Cardiac muscle cell (in vitro differentiated cells and primary cell): ENCODE measurements at regions not wholly inside any gene's neighbourhood (a gene's known extent, or its start where the extent isn't known, plus 50 kb on each side); places are given as distances from the start of the nearest gene placed in this dataset.

Experiments used
- DNase-seq, 2 donors: peaks; one replicate each; pipeline versions ENCODE4 v3.0.0 to v3.0.0-alpha.2; 2010 to 2017; ENCODE audit warnings: low read depth in 1 of 2, low spot score in 1 of 2
- H3K27ac ChIP-seq: fragments of 200-600 bp; sonication (generic); 2 replicates; pipeline ENCODE4 v1.5.1; 2016
- H3K27me3 ChIP-seq: fragments of 200-600 bp; sonication (generic); 2 replicates; pipeline ENCODE4 v1.6.0; 2016; ENCODE audit warnings: control low read depth
- H3K36me3 ChIP-seq: fragments of 200-600 bp; sonication (generic); 2 replicates; pipeline ENCODE4 v1.5.1; 2016; ENCODE audit warnings: control low read depth
- H3K4me1 ChIP-seq: fragments of 200-600 bp; sonication (generic); 2 replicates; pipeline ENCODE4 v1.8.1; 2017; ENCODE audit warnings: low read depth, mild to moderate bottlenecking, mixed run types
- H3K4me3 ChIP-seq: fragments of 200-600 bp; sonication (generic); 2 replicates; pipeline ENCODE4 v1.5.1; 2016; ENCODE audit warnings: mild to moderate bottlenecking
- H3K9me3 ChIP-seq: fragments of 200-600 bp; sonication (generic); 2 replicates; pipeline ENCODE4 v1.5.1; 2017; ENCODE audit warnings: low read depth, mild to moderate bottlenecking, control low read depth
- CTCF ChIP-seq: IDR thresholded peaks from 2 replicates; pipeline ENCODE4 v1.5.1; 2012; ENCODE audit warnings: low read depth, mild to moderate bottlenecking, low read length

GRCh38 chr5:42960506-42960905, 79.6 kb downstream of the ANXA2R start:
- H3K27ac ChIP-seq = no peak overlapping the region
- H3K36me3 ChIP-seq = no peaks in the 10 kb centered on the region
- DNase-seq = no peak
- no peak for TF ChIP-seq CTCF
- H3K4me3 ChIP-seq = no peak overlapping the region
- no peaks in the 10 kb centered on the region for H3K9me3 ChIP-seq
- no peaks in the 10 kb centered on the region for H3K27me3 ChIP-seq
- no peaks in the 10 kb centered on the region for H3K4me1 ChIP-seq

GRCh38 chr5:42956551-42956950, 83.6 kb downstream of the ANXA2R start:
- no peak overlapping the region for H3K4me3 ChIP-seq
- no peak for TF ChIP-seq CTCF
- H3K9me3 ChIP-seq = no peaks in the 10 kb centered on the region
- H3K27ac ChIP-seq = no peak overlapping the region
- H3K27me3 ChIP-seq = no peaks in the 10 kb centered on the region
- no peaks in the 10 kb centered on the region for H3K36me3 ChIP-seq
- no peak for DNase-seq
- H3K4me1 ChIP-seq = no peaks in the 10 kb centered on the region

DNA sequence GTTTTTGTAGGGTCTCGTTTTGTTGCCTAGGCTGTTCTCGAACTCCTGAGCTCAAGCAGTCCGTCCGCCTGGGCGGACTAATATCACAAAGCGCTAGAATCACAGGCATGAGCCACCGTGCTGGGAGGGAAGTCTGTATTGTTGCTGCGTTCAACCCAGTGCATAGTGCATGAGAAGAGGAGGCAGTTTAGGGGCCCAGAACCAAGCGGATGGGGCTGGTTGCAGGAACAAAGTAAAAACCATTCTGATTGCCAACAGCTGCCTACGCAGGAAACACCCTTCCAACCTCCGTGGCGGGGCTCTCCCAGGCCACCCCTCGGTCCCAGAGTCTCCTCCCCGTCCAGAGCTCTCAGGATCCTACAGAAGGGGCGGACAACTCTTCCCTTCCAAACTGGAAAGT, 87.1 kb downstream of the ANXA2R start:
- no peaks in the 10 kb centered on the region for H3K4me1 ChIP-seq
- no peak overlapping the region for H3K4me3 ChIP-seq
- H3K27me3 ChIP-seq = no peaks in the 10 kb centered on the region
- H3K27ac ChIP-seq = no peak overlapping the region
- peak in 1 of 2 donors; percentile 57 for DNase-seq
- no peaks in the 10 kb centered on the region for H3K9me3 ChIP-seq
- no peak for TF ChIP-seq CTCF
- no peaks in the 10 kb centered on the region for H3K36me3 ChIP-seq

- TF ChIP-seq CTCF = no peak
These were observed 87.5 kb downstream of the ANXA2R start for GRCh38 chr5:42952578-42952974.

DNA sequence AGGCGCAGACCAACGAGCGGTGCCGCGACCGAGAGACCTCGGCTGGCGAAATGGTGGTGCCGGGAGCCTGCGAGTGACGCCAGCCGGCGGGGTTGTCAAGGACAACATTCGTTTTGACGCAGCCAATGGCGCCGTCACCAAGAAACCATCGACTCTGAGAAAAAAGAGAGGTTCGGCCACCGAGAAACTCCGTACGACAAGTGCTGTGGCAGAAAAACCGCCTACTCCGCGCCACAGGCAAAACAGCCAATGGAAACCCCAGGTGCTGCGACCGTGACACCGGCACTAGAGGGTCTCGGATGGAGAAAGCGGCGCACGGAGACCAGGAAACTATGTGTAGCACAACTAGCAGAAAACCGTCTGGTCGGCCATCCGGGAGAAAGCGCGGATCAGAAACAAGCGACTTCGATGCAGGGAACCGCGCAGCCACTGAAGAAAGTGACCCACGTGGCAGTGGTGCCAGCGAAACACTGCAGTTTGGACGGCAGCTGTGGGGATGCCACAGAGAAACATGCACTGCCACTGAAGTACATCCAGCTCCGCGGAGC, 88.8 kb downstream of the ANXA2R start:
- Histone ChIP-seq H3K27me3 (no peaks in the 10 kb centered on the region), H3K27ac (no peak overlapping the region), H3K4me3 (no peak overlapping the region), H3K9me3 (no peaks in the 10 kb centered on the region), H3K4me1 (no peaks in the 10 kb centered on the region), H3K36me3 (no peaks in the 10 kb centered on the region)
- no peak for TF ChIP-seq CTCF
- peak in 1 of 2 donors; percentile 56 for DNase-seq

More at GRCh38 chr5:42952578-42952974, 87.5 kb downstream of the ANXA2R start:
- H3K36me3 ChIP-seq = no peaks in the 10 kb centered on the region
- no peak overlapping the region for H3K27ac ChIP-seq
- H3K4me1 ChIP-seq = no peaks in the 10 kb centered on the region
- no peaks in the 10 kb centered on the region for H3K27me3 ChIP-seq
- H3K9me3 ChIP-seq = no peaks in the 10 kb centered on the region
- no peak overlapping the region for H3K4me3 ChIP-seq
- DNase-seq = no peak
